HG03159 (cell line): ENCODE measurements at regions not wholly inside any gene's neighbourhood (a gene's known extent, or its start where the extent isn't known, plus 50 kb on each side); places are given as distances from the start of the nearest gene placed in this dataset.

Experiments
- ATAC-seq: cut with Tn5 transposase; IDR thresholded peaks from one replicate; pipeline ENCODE4 v1.9.1; 2021; ENCODE audit warnings: mild to moderate bottlenecking, moderate library complexity; ENCODE audit not compliant: unreplicated experiment

DNA sequence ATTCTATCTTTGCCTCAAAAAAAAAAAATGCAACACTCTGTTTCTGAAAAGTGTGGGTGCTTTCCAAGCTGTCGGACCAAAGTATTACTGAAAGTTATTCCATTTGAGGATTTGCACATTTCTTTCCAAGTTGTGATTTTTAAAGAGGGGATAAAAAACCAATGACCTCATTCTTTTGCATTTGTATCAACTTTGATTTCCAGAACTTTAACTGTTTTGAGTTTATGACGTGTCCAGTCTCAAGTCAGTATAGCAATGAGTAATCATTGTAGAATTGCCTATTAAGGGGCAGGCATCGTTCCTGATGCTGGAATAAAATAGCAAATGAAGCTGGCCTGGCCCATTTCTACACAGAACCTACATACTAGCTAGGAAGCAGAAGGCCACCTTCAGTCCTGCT is 229.6 kb upstream of the RBFOX1 start:
- ATAC-seq = no peak

DNA sequence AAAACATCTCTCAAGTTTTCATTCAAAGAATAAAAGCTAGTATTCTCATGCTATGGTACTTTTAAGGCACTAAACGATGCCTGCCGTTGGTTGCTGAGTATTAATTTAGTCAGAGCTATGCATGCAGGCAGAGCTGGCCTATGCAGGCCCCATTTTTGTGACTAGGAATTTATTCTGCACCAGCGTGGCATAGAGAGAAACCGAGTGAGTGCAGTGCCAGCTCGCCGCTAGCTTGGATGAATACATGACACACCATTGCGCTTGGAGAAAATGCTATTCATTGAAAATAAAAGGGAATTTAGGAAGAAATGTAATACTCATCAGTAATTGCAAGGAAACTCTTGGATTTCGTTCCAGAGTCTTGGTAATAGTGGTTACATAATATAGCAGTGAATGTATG is 231.6 kb upstream of the RBFOX1 start:
- no peak for ATAC-seq

DNA sequence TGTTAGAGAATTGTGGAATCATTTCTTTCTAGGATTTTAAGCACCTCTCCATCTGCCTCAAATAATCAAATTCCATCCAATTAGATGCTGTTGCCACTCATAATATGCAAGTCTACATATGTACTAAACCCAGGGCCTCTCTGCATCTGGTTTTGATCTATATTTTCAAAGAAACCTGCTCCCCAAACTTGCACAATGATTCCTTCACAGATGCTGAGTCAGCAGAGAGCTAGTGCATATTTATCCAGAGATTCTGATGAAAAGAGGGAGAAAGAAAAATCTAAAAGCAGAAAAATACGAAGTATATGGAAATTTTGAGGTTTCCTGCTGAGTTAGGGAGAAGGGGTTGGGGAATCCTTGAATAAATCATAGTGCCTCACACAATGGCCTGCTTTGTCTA is 235.1 kb upstream of the RBFOX1 start:
- no peak for ATAC-seq

DNA sequence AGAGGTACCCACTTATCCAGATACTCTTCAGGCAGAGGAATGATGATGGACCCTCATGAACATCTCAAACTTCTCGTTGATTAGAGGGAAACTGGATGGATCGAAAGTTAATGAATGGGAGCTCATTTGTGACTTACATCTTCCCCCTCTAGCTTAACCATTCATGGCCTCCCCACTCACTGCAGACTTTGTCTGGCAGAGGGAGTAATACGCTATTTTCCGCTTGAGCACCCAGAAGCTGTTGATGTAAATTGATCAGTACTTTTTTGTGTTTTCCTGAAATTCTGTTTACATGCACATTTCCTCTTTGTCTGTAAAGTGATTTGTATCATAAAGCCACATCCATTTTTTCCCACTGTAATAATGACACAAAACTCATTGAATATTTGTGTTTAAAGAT is 239.1 kb upstream of the RBFOX1 start:
- ATAC-seq = no peak

DNA sequence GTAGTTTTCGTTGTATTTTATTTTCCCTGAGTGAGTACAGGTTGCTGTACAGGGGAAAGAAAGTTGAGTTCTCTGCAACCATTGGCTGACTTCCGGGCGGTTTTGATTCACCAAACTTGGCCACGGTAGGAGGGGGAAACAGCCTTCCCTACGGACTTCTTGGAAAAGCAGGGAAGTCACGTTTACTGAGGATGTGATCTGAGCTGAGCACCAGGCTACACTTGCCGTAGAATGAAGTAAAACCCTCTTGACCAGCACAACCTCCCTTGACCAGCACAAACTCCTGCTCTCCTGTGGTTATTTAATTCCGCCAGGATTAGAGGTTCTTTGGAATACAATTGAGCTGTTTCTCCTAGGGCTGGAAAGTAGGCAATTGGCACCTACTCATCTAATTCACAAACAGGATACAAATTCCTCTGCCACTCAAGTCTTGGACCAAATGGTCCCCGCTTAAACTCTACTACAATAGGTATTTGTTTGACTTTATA is 242.0 kb upstream of the RBFOX1 start:
- no peak for ATAC-seq

DNA sequence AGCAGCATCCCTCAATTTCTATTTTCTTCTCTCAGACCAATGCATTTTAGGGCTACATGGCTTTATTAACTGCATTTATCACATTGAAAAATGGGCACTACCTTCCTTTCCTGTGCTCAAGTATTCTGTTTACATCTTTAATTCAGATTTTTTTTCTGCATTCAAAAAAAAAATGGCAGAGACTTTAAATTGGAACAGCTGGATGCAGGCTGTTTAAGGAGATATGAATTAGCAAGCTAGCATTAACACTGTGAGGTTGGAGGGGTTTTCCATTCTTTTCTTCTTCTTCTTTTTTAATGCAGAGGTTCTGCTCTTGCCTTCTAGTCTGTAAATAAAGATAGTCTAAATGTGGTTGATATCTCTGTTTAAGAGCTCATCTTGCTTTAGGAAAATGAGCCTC is 242.9 kb upstream of the RBFOX1 start:
- ATAC-seq = no peak

DNA sequence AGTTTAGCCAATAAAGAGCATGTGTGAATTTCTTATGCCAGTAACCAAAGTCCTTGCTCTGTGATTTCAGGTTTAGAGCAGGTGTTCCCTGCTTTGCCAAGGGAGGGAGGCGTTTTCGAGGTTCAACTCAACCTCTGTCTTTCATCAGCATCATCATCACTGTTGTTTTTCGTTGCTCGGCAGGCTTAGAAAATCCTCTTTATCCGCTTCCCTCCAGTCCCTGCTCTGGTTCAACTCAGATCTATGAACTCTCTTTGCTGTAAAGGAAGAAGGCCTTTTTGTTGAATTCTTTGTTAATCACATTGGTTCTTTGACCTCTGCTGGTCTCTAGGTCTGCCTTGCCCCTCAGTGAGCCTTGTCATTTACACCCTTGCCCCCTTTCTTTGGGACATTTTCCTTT is 243.9 kb upstream of the RBFOX1 start:
- ATAC-seq = no peak

DNA sequence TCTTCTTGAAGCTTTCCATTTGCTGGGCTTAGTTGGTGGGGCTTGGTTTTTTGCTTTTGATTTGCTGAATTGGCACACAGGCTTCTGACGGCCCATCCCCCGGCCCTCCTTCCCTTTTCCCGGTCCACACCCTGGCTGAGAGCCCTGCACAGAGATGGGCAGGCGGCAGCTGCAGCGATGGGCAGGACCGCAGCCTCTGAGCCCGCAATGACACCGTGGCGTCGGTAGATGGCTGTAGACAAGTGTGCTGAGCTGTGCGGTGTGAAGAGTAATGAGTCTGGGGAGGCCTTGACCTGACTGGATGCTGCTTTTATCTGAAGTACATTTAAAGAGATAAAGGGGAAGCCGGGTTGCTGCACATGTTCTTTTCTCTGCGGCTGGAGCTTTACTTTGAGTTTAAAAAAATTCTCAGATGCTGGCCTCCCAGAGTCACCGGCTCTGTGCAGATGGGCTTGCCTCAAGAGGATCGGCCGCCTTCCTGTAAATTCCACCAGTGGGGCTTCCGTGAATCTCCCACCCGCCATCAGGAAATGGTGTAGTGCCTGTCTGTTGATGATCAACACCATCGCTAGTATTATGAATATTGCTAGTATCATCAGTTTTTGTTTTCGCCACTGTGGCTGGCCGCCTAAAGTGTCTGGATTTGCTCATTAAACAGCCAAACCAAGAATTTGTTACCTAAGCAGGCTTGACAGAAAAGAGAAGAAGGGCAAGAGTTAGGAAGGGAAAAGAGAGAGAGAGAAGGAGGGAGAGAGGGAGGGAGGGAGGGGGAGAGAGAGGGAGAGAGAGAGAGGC is 245.6 kb upstream of the RBFOX1 start:
- ATAC-seq = no peak

DNA sequence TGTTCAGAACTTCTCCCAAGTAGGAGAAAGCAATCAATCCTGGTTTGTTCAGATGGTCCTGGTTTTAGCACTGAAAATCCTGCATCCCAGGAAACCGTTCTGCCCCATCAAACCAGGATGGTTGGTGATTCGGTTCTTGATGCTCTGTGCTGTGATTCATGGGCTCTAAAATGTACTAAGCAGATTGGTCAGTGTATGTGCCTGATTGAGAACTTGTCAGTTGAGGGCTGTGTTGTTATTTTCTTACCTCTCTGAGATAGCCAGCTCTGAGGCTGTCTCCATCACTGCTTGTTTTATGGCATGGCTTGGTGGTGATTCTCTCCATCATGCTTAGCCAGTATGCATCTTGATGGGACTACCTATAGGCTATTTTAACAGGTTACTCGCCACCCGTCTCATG is 246.9 kb upstream of the RBFOX1 start:
- no peak for ATAC-seq

DNA sequence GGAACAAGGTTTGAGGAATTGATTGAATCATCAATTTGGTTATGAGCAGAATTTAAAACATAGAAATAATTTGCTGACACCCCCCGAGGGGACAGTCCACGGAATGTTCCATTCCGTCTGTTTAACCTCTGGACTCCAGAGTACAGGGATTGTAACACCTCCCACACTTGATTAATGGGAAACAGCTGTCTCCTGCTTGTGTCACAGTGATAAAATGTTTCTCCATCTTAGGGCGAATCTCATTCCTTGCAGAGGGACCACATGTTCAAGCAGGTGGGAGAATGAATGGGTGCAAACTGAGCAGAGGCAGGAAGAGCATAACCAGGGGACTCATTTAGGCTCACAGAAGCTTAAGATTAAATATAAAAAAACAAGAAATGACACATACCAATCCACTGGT is 249.5 kb upstream of the RBFOX1 start:
- no peak for ATAC-seq

DNA sequence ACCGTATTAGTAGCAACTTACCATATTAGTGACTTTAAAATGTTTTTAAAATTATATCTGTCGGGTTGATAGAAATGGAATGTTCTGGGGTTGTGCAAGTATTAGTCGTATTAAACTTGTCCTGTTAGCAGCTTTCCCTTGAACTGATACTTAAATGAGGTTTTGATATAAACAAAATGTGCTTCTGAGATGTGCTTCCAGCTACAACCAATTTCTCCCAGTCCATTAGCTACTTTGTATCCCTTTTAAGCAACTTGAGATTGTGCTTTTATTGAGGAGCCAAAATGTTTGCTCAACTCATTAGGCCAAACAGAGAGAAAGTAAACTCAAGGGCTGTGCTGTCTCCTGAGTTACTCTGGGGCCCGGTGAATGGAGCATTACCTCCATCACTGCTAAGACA is 255.0 kb upstream of the RBFOX1 start:
- ATAC-seq = no peak

DNA sequence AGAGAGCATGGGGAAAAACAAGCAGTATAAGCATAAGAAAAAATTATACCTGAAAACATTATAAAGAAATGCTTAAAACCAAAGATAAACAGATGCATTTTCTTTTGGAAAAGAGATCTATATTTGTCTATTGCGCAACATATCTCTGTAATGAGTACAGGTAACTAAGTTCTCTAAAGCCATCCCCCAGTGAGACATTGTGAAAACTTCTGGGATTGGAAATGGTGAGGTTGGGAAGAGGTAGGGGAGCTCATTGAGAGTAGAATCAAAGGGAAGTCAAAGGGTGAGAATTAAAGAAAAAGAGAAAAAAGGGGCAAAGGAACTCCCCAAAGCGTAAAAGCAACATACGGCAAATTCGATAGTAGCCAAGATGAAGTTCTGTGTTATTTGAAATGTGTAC is 257.9 kb upstream of the RBFOX1 start:
- no peak for ATAC-seq

DNA sequence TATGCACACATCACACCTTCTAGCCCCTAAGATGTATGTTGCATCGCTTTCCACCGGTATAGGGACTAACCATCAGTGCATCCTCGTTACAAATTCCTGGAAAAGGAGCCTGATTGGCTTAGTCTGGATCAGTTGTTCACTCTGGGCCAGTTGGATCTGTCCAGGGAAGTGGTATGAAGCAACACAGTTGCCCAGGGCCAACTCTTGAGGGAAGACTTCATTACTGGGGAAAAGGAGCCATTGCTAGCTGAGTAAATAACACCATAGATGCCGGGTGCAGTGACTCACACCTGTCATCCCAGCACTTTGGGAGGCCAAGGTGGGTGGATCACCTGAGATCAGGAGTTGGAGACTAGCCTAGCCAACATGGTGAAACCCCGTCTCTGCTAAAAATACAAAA is 275.2 kb upstream of the RBFOX1 start:
- no peak for ATAC-seq

DNA sequence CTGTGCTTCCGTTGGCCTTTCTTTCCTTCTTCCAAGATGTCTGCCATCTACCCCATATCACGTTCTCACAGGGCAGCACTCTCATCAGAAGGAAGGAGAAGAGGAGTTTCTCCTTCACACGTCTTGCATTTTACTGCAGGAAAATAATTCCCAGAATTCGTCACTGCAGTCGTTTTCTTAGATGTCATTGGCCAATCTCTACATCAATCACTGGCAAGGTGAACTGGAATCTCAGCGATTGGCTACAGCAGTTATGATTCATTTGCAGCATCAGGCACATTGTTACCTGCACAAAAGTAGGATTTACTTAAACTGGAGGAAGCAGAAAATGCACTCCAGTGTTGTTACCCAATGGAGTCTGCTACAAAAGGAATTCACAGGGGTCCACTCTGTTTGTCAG is 277.2 kb upstream of the RBFOX1 start:
- no peak for ATAC-seq

DNA sequence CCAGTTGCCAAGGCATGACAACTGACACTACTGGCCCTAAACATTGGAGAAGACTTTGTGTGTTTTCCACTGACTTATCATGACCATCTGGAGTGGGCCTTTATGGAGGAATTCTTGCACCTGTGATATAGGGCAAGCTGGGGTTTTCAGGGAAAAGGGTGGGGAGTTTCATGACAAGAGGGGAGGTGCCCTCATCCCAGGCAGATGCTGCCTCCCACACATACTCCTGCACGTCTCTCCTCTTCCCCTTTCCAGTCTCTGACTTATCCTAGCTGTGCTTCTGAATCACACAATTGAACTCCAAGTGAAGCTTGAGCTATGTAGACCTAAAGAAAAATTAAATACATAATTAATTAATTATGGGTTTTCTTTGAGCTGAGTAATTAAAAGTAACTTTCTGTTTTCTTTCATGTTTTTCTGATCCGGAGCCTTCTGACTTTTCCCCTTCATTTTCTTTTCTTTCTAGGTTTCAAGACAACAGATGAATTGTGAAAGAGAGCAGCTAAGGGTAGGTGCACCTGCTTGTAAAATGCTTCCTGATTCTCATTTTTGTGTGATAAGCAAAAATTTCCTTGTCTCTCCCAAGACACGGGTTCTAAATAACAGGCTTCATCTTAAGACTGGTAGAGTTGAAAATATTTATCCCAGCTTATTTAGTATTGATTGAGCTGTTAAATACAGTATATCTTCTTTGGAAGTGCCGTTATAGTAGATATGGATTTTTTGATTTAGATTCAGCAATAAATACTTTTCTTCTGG is 280.9 kb upstream of the RBFOX1 start:
- no peak for ATAC-seq

DNA sequence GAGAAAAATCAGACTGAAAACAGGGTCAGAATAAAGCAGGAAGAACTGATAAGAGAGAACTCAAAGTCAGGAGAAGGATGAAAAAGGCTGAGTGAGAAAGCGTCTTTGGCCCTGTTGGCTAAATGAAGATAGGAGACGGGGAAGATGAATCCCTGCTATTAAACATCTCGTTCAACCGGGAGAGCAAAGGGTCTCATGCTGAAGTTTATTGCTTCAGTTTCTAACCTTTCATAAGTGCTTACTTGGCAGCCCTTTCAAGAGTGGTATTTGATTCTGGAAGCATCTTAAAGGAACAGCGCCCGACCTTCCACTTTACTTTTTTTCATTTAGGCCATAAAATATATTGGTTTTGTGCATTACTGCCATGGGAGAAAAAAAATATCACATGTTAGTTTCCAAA is 288.3 kb upstream of the RBFOX1 start:
- ATAC-seq = no peak

DNA sequence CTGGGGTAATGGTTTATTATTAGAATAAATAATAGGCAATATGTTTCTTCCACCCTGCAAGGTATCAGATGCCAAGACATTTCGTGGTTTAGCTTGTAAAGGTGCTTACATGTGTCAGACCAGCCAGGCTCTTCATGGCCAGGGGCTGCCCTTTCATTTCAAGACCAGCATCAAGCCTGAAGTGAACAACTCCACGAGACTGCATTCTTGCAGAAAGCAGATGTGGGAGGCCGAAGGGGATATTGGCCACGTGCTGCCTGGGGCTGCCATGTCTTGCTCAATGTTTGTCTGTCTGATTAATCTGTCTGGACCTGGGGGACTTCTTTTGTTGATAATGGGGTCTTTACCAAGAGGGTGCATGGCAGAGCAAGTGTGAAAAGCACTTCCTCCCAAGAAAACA is 294.2 kb upstream of the RBFOX1 start:
- no peak for ATAC-seq

DNA sequence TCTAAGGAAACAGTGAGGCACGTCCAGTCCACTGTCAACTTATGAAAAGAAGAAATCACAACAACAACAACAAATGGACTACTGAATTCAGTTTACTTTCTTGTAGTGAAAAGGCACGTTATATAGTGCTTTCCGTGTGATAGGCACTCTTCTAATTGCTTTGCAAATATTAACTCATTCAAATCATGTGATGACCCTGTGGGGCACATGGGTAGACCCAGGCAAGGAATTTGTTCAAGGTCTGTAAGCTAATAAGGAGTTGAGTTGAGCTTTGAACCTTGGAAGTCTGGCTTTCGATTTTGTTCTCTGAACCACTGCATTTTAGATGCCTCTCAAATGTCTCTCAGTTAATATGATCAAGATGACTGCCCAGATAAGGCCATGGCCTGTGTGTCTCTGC is 295.1 kb upstream of the RBFOX1 start:
- no peak for ATAC-seq

DNA sequence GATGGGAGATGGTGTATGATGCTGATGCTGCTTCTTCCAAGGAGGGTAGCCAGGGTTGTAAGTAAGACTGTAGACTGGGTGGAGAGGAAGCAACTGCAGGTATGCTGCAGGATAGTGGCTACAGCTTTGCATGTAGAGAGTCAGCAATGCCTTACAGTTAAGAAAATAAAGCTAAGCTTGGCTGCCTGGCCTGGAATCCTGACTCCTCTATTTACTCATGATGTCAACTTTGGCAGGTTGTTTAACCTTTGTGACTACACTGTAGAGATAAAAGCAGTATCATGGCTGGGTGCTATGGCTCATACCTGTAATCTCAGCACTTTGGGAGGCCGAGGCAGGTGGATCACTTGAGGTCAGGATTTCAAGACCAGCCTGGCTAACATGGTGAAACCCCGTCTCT is 301.6 kb upstream of the RBFOX1 start:
- ATAC-seq = no peak

DNA sequence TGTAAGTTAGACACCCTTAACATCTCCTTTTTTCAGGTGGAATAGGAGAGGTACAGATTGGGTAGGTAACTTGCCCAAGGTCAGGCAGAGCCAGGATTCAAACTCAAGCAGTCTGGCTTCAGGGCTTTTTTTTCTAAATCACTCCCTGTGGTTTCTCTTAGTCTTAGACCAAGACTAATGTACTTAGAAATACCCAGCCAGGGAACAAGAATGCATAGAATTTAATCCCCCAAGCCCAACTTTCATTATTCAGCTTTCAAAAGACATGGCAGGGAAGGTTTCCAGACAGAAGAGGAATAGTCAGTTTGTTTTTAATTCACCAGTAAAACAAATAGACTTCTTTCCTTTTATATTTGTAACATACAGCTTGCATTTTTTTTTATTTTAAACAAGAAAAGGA is 305.2 kb upstream of the RBFOX1 start:
- no peak for ATAC-seq

DNA sequence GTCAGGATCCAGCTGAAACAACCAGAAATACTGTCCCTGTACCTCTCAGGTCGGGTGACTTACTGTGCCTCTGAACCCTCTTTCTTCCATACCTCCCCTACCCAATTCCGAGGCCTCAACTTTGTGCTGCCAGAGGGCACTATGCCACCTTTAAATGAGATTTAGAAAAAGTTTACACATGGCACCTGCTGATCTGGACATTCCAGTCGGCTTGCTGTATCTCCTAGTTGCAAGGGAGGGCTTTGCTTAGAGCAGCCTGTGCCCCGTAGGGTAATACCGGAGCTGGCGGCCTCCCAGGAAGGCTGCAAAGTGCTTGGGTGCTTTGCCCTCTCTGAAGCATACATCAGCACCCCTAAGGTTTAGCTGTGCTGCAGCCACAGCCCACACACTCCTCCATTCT is 306.0 kb upstream of the RBFOX1 start:
- no peak for ATAC-seq

DNA sequence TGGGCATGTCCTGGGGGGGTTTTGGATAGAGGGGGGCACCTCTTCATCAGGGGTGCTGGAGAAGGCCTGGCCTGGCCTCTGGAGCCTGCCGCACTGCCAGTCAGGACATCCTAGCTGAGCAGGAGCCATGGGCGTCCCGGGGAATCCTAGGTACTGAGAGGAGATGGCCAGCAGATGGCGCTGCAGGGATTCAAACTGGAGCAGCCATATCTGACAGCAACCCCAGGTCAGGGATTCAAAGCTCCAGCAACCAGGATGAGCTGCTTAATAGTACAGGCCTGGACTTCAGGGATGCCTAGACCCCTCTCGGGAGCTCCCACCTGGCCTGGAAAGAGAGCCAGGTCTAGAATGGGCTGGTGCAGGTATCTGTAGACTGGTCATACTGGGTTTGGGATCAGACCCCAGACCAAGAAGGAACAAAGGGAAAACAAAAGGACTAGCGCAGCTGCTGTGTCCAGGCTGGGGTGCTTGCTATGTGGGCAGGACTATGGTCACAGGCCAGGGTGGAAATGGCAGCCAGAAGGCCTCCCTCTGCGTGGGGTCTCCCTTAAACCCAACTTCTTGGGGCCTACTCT is 306.9 kb upstream of the RBFOX1 start:
- ATAC-seq = no peak
